WI38 (cell line): ENCODE measurements at regions not wholly inside any gene's neighbourhood (a gene's known extent, or its start where the extent isn't known, plus 50 kb on each side); places are given as distances from the start of the nearest gene placed in this dataset.

Experiments
- H3K4me3 ChIP-seq: 2 replicates; pipeline ENCODE4 v1.5.1; 2011; ENCODE audit warnings: low read depth, mild to moderate bottlenecking, control low read depth, low read length
- CTCF ChIP-seq: IDR thresholded peaks from 2 replicates; pipeline ENCODE4 v1.5.1; 2012; ENCODE audit warnings: low read depth, mild to moderate bottlenecking, control low read depth, low read length

- no peak for TF ChIP-seq CTCF
- H3K4me3 ChIP-seq, result no peak overlapping the region
Observed at GRCh38 chr12:88870000-88870737, 289.9 kb upstream of the KITLG start.

DNA sequence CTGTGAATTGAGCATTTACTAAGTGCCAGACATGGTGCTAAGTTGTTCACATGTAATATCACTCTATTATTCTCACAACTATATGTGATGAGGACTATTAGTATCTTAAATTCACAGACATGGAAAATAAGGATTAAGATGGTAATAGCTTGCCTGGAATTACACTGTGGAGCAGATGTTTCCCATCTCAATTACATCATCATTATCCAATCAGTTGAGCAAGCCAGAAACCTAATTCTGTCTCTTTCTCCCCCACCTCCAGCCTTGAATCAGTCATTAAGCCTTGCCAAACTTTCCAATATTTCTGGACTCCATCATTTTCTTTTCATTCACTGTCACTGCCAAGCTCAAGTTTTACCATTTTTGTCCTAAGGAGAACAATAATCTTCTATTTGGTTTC is 287.8 kb upstream of the KITLG start:
- TF ChIP-seq CTCF, result no peak

GRCh38 chr12:88867510-88867909 is 287.2 kb upstream of the KITLG start:
- no peak for TF ChIP-seq CTCF
- no peak overlapping the region for H3K4me3 ChIP-seq

More for the DNA sequence above, 287.8 kb upstream of the KITLG start:
- no peak overlapping the region for H3K4me3 ChIP-seq

- no peak overlapping the region for H3K4me3 ChIP-seq
- no peak for TF ChIP-seq CTCF
Observed at GRCh38 chr12:88866881-88867280, 286.6 kb upstream of the KITLG start.

GRCh38 chr12:88865537-88865936 is 285.3 kb upstream of the KITLG start:
- TF ChIP-seq CTCF, result no peak
- H3K4me3 ChIP-seq, result no peak overlapping the region

GRCh38 chr12:88860851-88861250 is 280.6 kb upstream of the KITLG start:
- no peak overlapping the region for H3K4me3 ChIP-seq
- no peak for TF ChIP-seq CTCF

- H3K4me3 ChIP-seq, result no peak overlapping the region
- TF ChIP-seq CTCF, result no peak
Observed at GRCh38 chr12:88856201-88856600, 275.9 kb upstream of the KITLG start.
